Right renal pelvis (tissue), 4 donors: ENCODE measurements at regions not wholly inside any gene's neighbourhood (a gene's known extent, or its start where the extent isn't known, plus 50 kb on each side); places are given as distances from the start of the nearest gene placed in this dataset.

Experiments used
- DNase-seq, 4 donors: peaks; one replicate each; pipeline ENCODE4 v3.0.0-alpha.2; 2013; ENCODE audit warnings: low read depth in 4 of 4, low spot score in 3 of 4, missing footprints in 1 of 4

- no peak for DNase-seq
Measured at GRCh38 chr9:113781381-113781780, 94.7 kb upstream of the ZNF618 start.

GRCh38 chr9:113781896-113782295, 94.2 kb upstream of the ZNF618 start:
- no peak for DNase-seq

- no peak for DNase-seq
Measured at GRCh38 chr9:113783475-113783874, 92.6 kb upstream of the ZNF618 start.

GRCh38 chr9:113785334-113785733, 90.8 kb upstream of the ZNF618 start:
- no peak for DNase-seq

GRCh38 chr9:113786071-113786470, 90.0 kb upstream of the ZNF618 start:
- no peak for DNase-seq

GRCh38 chr9:113787871-113788270, 88.2 kb upstream of the ZNF618 start:
- no peak for DNase-seq

- no peak for DNase-seq
Measured at GRCh38 chr9:113788616-113789330, 87.3 kb upstream of the ZNF618 start.

GRCh38 chr9:113790093-113790492, 86.0 kb upstream of the ZNF618 start:
- no peak for DNase-seq

GRCh38 chr9:113793558-113793957, 82.6 kb upstream of the ZNF618 start:
- DNase-seq = no peak

- no peak for DNase-seq
Measured at GRCh38 chr9:113794721-113795120, 81.4 kb upstream of the ZNF618 start.

GRCh38 chr9:113795811-113796392, 80.2 kb upstream of the ZNF618 start:
- no peak for DNase-seq

- no peak for DNase-seq
Measured at GRCh38 chr9:113796646-113797426, 79.3 kb upstream of the ZNF618 start.

GRCh38 chr9:113798062-113799030, 77.8 kb upstream of the ZNF618 start:
- no peak for DNase-seq

GRCh38 chr9:113800276-113800675, 75.8 kb upstream of the ZNF618 start:
- DNase-seq = no peak

GRCh38 chr9:113803811-113804589, 72.1 kb upstream of the ZNF618 start:
- no peak for DNase-seq

- no peak for DNase-seq
Measured at GRCh38 chr9:113805486-113806132, 70.5 kb upstream of the ZNF618 start.

GRCh38 chr9:113807173-113808061, 68.7 kb upstream of the ZNF618 start:
- peak in 3 of 4 donors; percentile 34 to 49 (median 42) for DNase-seq
